GM12864 (cell line): ENCODE measurements at regions not wholly inside any gene's neighbourhood (a gene's known extent, or its start where the extent isn't known, plus 50 kb on each side); places are given as distances from the start of the nearest gene placed in this dataset.

ENCODE experiments used
- DNase-seq: peaks from one replicate; pipeline ENCODE4 v3.0.0-alpha.2; 2011; ENCODE audit warnings: low read depth
- H3K4me3 ChIP-seq: 2 replicates; pipeline ENCODE4 v1.5.1; 2011; ENCODE audit warnings: mild to moderate bottlenecking, low read depth, low read length, control low read depth
- CTCF ChIP-seq: IDR thresholded peaks from 2 replicates; pipeline ENCODE4 v1.5.1; 2011; ENCODE audit warnings: low read depth, mild to moderate bottlenecking, moderate library complexity, low read length, control low read depth, inconsistent platforms; ENCODE audit errors: missing control alignments

DNA sequence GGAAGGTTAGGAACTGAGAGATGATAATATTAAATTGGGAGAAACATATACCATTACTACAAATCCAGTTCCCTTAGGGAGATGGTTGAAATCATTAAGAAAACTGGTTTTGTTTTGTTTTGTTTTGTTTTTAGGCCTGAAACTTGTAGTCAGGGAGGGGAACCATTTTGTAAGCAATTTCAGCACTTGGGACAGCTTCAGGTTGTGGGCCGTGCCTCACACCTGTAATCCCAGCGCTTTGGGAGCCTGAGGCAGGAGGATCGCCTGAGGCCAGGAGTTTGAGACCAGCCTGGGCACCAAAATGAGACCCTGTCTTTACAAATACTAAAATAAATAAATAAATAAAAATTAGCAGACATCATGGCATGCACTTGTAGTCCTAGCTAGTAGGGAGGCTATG, 694.3 kb upstream of the NR5A2 start:
- H3K4me3 ChIP-seq, result no peak overlapping the region
- DNase-seq, result no peak
- no peak for TF ChIP-seq CTCF

DNA sequence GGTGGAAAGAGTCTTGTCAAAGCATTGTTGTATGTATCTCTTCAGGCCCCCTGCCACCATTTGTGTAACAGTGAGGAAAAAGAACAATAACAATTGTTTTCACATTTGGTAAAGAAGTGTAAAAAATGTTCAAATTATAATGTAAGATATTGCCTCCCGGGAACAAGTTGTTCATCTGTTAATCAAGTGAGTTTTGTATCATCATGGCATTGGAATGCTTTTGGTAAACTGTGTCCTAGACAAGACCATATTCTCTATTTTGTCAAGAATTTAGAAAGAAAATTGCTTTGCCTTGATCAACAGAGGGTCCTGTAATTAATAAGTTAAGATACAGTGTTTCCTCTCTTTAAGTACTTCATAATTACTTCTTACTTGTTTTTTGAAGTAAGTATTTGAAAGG, 692.0 kb upstream of the NR5A2 start:
- no peak overlapping the region for H3K4me3 ChIP-seq
- no peak for TF ChIP-seq CTCF
- DNase-seq, result no peak

DNA sequence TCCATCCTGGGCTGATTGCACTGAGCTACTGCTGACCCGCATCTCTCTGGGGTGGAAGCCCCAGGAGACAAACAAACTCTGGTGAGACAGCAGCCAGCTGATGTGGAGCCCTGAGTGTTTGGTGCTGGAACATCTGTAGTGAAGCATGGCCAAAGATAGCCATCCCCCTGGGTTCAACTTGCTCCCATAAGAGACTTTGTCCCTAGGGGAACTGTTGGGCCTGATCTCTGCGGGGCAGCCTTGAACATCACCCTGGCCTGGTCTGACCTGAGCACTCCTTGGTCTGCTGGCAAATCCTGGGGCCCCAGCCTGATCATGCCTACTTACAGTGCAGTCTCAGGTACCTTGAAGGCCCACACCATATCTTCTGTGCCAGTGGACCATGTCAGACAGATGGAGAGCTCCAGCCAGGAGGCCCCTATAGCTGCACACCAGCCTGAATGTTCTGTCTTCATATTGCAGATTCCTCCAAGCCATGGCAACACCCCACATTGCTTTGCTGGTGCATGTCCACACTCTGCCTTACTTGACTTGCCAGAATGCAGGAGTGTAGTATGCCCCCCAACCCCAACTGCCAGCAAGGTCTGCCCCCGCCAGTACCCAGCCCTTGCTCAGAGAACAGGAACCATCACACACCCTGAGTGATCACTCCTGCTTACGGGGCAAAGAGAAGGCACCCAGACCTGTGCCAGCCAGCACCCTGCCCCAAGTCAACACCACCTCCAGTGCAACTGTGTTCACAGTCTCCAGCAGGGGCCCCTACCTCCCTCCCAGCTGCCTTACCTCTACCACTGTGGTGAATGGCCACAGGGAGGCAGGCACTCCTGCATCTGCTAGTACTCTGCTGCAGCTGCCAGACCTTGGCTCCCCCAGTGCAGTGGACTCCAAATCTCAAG, 690.5 kb upstream of the NR5A2 start:
- peak; percentile 36 for TF ChIP-seq CTCF
- H3K4me3 ChIP-seq, result no peak overlapping the region
- DNase-seq, result no peak

- TF ChIP-seq CTCF, result no peak
- no peak for DNase-seq
- no peak overlapping the region for H3K4me3 ChIP-seq
Observed at GRCh38 chr1:199338760-199339159, 688.8 kb upstream of the NR5A2 start.

GRCh38 chr1:199352351-199352750, 675.2 kb upstream of the NR5A2 start:
- no peak for TF ChIP-seq CTCF
- no peak for DNase-seq

GRCh38 chr1:199353906-199354305, 673.6 kb upstream of the NR5A2 start:
- DNase-seq, result no peak
- no peak for TF ChIP-seq CTCF
- H3K4me3 ChIP-seq, result no peak overlapping the region

More at GRCh38 chr1:199352351-199352750, 675.2 kb upstream of the NR5A2 start:
- no peak overlapping the region for H3K4me3 ChIP-seq

- H3K4me3 ChIP-seq, result no peak overlapping the region
- DNase-seq, result no peak
- no peak for TF ChIP-seq CTCF
Observed at GRCh38 chr1:199356561-199356960, 670.9 kb upstream of the NR5A2 start.
